ENCODE measurements at regions not wholly inside any gene's neighbourhood (a gene's known extent, or its start where the extent isn't known, plus 50 kb on each side); places are given as distances from the start of the nearest gene placed in this dataset.

DNA sequence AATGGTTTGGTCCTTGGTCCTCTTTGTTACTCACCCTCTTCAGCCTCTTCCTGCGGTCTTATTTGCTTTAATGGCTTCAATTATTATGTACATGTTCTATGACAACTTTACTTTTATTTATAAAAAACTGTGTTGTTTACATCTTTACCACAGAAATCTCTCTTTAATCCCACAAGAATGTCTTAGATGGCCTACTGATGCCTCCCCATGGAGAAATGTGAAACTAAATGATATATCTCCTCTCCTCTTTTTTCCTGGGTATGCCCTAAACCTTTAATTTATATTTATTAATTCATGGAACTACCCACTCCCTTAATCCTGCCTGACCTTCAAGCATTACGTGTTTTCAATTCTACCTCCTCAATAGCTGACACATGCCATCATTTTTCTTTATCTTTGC is 573.2 kb downstream of the CENPC start:
- H3K9me3 ChIP-seq (ENCODE audit: insufficient read depth, low read length): no peaks in the 10 kb centered on the region
- H3K36me3 ChIP-seq (ENCODE audit: insufficient read depth, insufficient read length, low read length): no peaks in the 10 kb centered on the region
- TF ChIP-seq SUZ12 (IDR thresholded peaks at IDR 0.05; ENCODE audit: extremely low read depth, insufficient read depth, insufficient read length): no peak
- TF ChIP-seq YY1 (IDR thresholded peaks at IDR 0.05; ENCODE audit: insufficient read depth, insufficient read length): no peak
- TF ChIP-seq ZNF274 (IDR thresholded peaks at IDR 0.05; ENCODE audit: low read depth, low read length): no peak
- H3K4me1 ChIP-seq (ENCODE audit: insufficient read depth, insufficient read length): no peaks in the 10 kb centered on the region
- no peaks in the 10 kb centered on the region for H3K27me3 ChIP-seq (ENCODE audit: insufficient read depth, insufficient read length)
- no peak overlapping the region for H3K9ac ChIP-seq (ENCODE audit: insufficient read length, low read depth)
- DNase-seq (ENCODE audit: low read depth, low spot score): no peak
- H3K4me3 ChIP-seq (ENCODE audit: insufficient read length, low read depth): no peak overlapping the region

DNA sequence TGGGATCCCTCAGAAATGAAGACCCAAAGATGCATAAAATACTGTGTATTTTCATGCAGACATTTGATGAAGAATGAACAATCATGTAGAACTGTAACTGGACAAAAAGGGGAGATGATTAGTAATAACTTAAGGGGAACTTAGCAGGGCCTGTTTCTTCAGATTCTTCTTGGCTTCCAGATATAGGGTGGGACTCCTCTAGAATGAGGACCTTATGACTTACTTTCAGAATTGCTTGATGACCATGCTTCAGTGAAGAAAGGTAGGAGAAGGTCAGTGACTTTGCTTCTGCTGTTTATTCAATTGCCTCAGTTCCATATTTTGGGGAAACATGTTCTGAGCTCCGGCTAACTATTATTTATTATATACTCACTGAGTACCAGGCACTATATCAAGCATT is 580.8 kb downstream of the CENPC start:
- no peaks in the 10 kb centered on the region for H3K9me3 ChIP-seq (ENCODE audit: insufficient read depth, low read length)
- no peaks in the 10 kb centered on the region for H3K36me3 ChIP-seq (ENCODE audit: insufficient read depth, insufficient read length, low read length)
- DNase-seq (ENCODE audit: low read depth, low spot score): no peak
- H3K4me3 ChIP-seq (ENCODE audit: insufficient read length, low read depth): no peak overlapping the region
- H3K4me1 ChIP-seq (ENCODE audit: insufficient read depth, insufficient read length): no peaks in the 10 kb centered on the region
- TF ChIP-seq YY1 (IDR thresholded peaks at IDR 0.05; ENCODE audit: insufficient read depth, insufficient read length) (no peak), ZNF274 (IDR thresholded peaks at IDR 0.05; ENCODE audit: low read depth, low read length) (no peak), SUZ12 (IDR thresholded peaks at IDR 0.05; ENCODE audit: extremely low read depth, insufficient read depth, insufficient read length) (no peak)
- no peaks in the 10 kb centered on the region for H3K27me3 ChIP-seq (ENCODE audit: insufficient read depth, insufficient read length)
- no peak overlapping the region for H3K9ac ChIP-seq (ENCODE audit: insufficient read length, low read depth)

- no peak for DNase-seq (ENCODE audit: low read depth, low spot score)
- no peaks in the 10 kb centered on the region for H3K4me1 ChIP-seq (ENCODE audit: insufficient read depth, insufficient read length)
- TF ChIP-seq ZNF274 (IDR thresholded peaks at IDR 0.05; ENCODE audit: low read depth, low read length): no peak
- TF ChIP-seq YY1 (IDR thresholded peaks at IDR 0.05; ENCODE audit: insufficient read depth, insufficient read length): no peak
- TF ChIP-seq SUZ12 (IDR thresholded peaks at IDR 0.05; ENCODE audit: extremely low read depth, insufficient read depth, insufficient read length): no peak
- no peaks in the 10 kb centered on the region for H3K9me3 ChIP-seq (ENCODE audit: insufficient read depth, low read length)
- H3K9ac ChIP-seq (ENCODE audit: insufficient read length, low read depth): no peak overlapping the region
- H3K36me3 ChIP-seq (ENCODE audit: insufficient read depth, insufficient read length, low read length): no peaks in the 10 kb centered on the region
- no peaks in the 10 kb centered on the region for H3K27me3 ChIP-seq (ENCODE audit: insufficient read depth, insufficient read length)
- no peak overlapping the region for H3K4me3 ChIP-seq (ENCODE audit: insufficient read length, low read depth)
Measured at GRCh38 chr4:66963084-66963483, 582.2 kb downstream of the CENPC start.

DNA sequence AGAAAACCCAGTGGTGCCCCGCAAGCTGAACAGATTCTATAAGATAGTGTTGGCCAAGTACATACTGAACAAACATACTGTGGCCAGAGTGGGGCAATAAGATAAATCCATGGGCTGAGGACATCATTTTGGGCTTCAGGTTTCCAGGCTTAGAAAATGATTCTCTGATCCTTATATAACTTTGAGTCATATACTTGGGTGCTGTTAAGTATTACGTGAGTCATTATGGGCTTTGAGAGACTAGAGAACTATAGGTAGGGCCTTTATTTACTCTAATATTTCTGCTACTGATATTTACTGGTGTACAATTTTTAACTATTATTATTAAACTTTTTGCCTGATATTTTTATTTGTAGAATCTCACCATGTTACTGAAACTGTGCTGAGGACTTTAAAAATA is 586.1 kb downstream of the CENPC start:
- Histone ChIP-seq H3K9me3 (ENCODE audit: insufficient read depth, low read length) (no peaks in the 10 kb centered on the region), H3K4me1 (ENCODE audit: insufficient read depth, insufficient read length) (no peaks in the 10 kb centered on the region), H3K4me3 (ENCODE audit: insufficient read length, low read depth) (no peak overlapping the region), H3K27me3 (ENCODE audit: insufficient read depth, insufficient read length) (no peaks in the 10 kb centered on the region), H3K9ac (ENCODE audit: insufficient read length, low read depth) (no peak overlapping the region), H3K36me3 (ENCODE audit: insufficient read depth, insufficient read length, low read length) (no peaks in the 10 kb centered on the region)
- DNase-seq (ENCODE audit: low read depth, low spot score): no peak
- TF ChIP-seq ZNF274 (IDR thresholded peaks at IDR 0.05; ENCODE audit: low read depth, low read length): no peak

- no peaks in the 10 kb centered on the region for H3K4me1 ChIP-seq (ENCODE audit: insufficient read depth, insufficient read length)
- no peak overlapping the region for H3K9ac ChIP-seq (ENCODE audit: insufficient read length, low read depth)
- no peak for TF ChIP-seq YY1 (IDR thresholded peaks at IDR 0.05; ENCODE audit: insufficient read depth, insufficient read length)
- no peak for TF ChIP-seq SUZ12 (IDR thresholded peaks at IDR 0.05; ENCODE audit: extremely low read depth, insufficient read depth, insufficient read length)
- no peaks in the 10 kb centered on the region for H3K36me3 ChIP-seq (ENCODE audit: insufficient read depth, insufficient read length, low read length)
- no peaks in the 10 kb centered on the region for H3K27me3 ChIP-seq (ENCODE audit: insufficient read depth, insufficient read length)
- DNase-seq (ENCODE audit: low read depth, low spot score): no peak
- H3K4me3 ChIP-seq (ENCODE audit: insufficient read length, low read depth): no peak overlapping the region
- no peaks in the 10 kb centered on the region for H3K9me3 ChIP-seq (ENCODE audit: insufficient read depth, low read length)
Measured at GRCh38 chr4:66956852-66957251, 588.5 kb downstream of the CENPC start.

DNA sequence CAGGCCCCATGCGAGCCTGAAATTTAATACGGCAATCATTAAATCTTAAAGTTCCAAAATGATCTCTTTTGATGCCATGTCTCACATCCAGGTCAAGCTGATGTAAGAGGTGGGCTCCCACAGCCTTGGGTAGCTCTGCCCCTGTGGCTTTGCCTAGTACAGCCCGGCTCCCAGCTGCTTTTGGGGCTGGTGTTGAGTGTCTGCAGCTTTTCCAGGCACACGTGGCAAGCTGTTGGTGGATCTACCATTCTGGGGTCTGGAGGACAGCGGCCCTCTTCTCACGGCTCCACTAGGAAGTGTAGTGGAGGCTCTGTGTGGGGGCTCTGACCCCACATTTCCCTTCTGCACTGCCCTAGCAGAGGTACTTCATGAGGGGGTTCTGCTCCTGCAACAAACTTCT is 588.9 kb downstream of the CENPC start:
- Histone ChIP-seq H3K36me3 (ENCODE audit: insufficient read depth, insufficient read length, low read length) (no peaks in the 10 kb centered on the region), H3K9ac (ENCODE audit: insufficient read length, low read depth) (no peak overlapping the region), H3K4me3 (ENCODE audit: insufficient read length, low read depth) (no peak overlapping the region), H3K27me3 (ENCODE audit: insufficient read depth, insufficient read length) (no peaks in the 10 kb centered on the region), H3K4me1 (ENCODE audit: insufficient read depth, insufficient read length) (no peaks in the 10 kb centered on the region), H3K9me3 (ENCODE audit: insufficient read depth, low read length) (no peaks in the 10 kb centered on the region)
- no peak for DNase-seq (ENCODE audit: low read depth, low spot score)
- TF ChIP-seq YY1 (IDR thresholded peaks at IDR 0.05; ENCODE audit: insufficient read depth, insufficient read length) (no peak), ZNF274 (IDR thresholded peaks at IDR 0.05; ENCODE audit: low read depth, low read length) (no peak), SUZ12 (IDR thresholded peaks at IDR 0.05; ENCODE audit: extremely low read depth, insufficient read depth, insufficient read length) (no peak)

- no peaks in the 10 kb centered on the region for H3K36me3 ChIP-seq (ENCODE audit: insufficient read depth, insufficient read length, low read length)
- TF ChIP-seq ZNF274 (IDR thresholded peaks at IDR 0.05; ENCODE audit: low read depth, low read length): no peak
- H3K27me3 ChIP-seq (ENCODE audit: insufficient read depth, insufficient read length): no peaks in the 10 kb centered on the region
- H3K9ac ChIP-seq (ENCODE audit: insufficient read length, low read depth): no peak overlapping the region
- H3K4me3 ChIP-seq (ENCODE audit: insufficient read length, low read depth): no peak overlapping the region
- no peaks in the 10 kb centered on the region for H3K9me3 ChIP-seq (ENCODE audit: insufficient read depth, low read length)
- DNase-seq (ENCODE audit: low read depth, low spot score): no peak
- H3K4me1 ChIP-seq (ENCODE audit: insufficient read depth, insufficient read length): no peaks in the 10 kb centered on the region
Measured at GRCh38 chr4:66955784-66956183, 589.5 kb downstream of the CENPC start.

DNA sequence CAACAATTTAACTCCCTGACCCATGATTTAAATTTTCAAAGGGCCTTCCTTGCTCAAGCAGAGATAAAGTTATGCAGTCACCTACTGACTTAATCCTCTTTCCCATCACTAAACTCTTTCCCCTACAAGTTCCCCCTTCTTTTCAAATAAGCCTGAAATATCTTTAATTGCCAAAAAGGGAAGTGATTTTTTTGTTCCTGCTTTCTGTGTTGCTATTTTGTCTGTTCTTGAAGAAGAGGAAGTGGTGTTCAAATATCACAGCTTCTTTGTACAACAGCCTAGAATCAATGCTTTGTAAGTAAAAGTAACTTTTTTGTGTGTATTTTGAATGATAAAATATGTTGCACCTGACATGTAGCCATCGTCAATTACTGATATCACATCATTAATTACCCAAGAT is 595.9 kb downstream of the CENPC start:
- no peak for DNase-seq (ENCODE audit: low read depth, low spot score)
- Histone ChIP-seq H3K9me3 (ENCODE audit: insufficient read depth, low read length) (no peaks in the 10 kb centered on the region), H3K4me1 (ENCODE audit: insufficient read depth, insufficient read length) (no peaks in the 10 kb centered on the region), H3K9ac (ENCODE audit: insufficient read length, low read depth) (no peak overlapping the region), H3K27me3 (ENCODE audit: insufficient read depth, insufficient read length) (no peaks in the 10 kb centered on the region), H3K36me3 (ENCODE audit: insufficient read depth, insufficient read length, low read length) (no peaks in the 10 kb centered on the region), H3K4me3 (ENCODE audit: insufficient read length, low read depth) (no peak overlapping the region)
- TF ChIP-seq ZNF274 (IDR thresholded peaks at IDR 0.05; ENCODE audit: low read depth, low read length) (no peak), YY1 (IDR thresholded peaks at IDR 0.05; ENCODE audit: insufficient read depth, insufficient read length) (no peak), SUZ12 (IDR thresholded peaks at IDR 0.05; ENCODE audit: extremely low read depth, insufficient read depth, insufficient read length) (no peak)

Measured in NT2/D1 (cell line).